ENCODE measurements at regions not wholly inside any gene's neighbourhood (a gene's known extent, or its start where the extent isn't known, plus 50 kb on each side); places are given as distances from the start of the nearest gene placed in this dataset.
"Not testable (repeated sequence)": the region's sequence is repeated elsewhere in the genome, so short reads cannot be mapped to it uniquely, and the experiment has no call there.

DNA sequence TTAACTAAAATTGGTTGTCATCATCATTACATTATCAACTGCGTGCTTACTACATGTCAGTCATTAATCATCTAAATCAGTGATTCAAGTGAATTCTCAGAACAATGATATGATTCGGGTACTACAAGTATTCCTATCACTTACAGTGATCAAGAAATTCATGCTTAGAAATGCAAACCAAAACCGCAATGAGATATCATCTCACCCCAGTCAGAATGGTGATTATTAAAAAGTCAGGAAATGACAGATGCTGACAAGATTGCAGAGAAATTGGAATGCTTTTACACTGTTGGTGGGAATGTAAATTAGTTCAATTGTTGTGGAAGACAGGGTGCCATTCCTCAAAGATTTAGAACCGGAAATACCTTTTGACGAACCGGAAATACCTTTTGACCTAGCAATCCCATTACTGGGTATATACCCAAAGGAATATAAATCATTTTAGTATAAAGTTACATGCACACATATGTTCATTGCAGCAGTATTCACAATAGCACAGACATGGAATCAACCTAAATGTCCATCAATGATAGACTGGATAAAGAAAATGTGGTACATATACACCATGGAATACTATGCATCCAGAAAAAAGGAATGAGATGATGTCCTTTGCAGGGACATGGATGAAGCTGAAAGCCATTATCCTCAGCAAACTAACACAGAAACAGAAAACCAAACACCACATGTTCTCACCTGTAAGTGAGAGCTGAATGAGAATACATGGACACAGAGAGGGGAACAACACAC is 124.4 kb downstream of the KCNJ2 start:
- TF ChIP-seq, protein P1, sequence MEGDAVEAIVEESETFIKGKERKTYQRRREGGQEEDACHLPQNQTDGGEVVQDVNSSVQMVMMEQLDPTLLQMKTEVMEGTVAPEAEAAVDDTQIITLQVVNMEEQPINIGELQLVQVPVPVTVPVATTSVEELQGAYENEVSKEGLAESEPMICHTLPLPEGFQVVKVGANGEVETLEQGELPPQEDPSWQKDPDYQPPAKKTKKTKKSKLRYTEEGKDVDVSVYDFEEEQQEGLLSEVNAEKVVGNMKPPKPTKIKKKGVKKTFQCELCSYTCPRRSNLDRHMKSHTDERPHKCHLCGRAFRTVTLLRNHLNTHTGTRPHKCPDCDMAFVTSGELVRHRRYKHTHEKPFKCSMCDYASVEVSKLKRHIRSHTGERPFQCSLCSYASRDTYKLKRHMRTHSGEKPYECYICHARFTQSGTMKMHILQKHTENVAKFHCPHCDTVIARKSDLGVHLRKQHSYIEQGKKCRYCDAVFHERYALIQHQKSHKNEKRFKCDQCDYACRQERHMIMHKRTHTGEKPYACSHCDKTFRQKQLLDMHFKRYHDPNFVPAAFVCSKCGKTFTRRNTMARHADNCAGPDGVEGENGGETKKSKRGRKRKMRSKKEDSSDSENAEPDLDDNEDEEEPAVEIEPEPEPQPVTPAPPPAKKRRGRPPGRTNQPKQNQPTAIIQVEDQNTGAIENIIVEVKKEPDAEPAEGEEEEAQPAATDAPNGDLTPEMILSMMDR (IDR thresholded peaks at IDR 0.05; ENCODE audit: insufficient read depth, low read length), result not testable (repeated sequence)
- not testable (repeated sequence) for TF ChIP-seq POLR2AphosphoS5 (IDR thresholded peaks at IDR 0.05; ENCODE audit: low read depth); REST (IDR thresholded peaks at IDR 0.05; ENCODE audit: insufficient replicate concordance, low read depth)

Measured in HL-60 (cell line).